ENCODE measurements at regions not wholly inside any gene's neighbourhood (a gene's known extent, or its start where the extent isn't known, plus 50 kb on each side); places are given as distances from the start of the nearest gene placed in this dataset.

GRCh38 chr3:17990390-17990789 is 248.0 kb upstream of the TBC1D5 start:
- ATAC-seq (ENCODE audit: low FRiP score in 2 of 2), result no peak
- Histone ChIP-seq H3K9me3 (no peaks in the 10 kb centered on the region), H3K27me3 (no peaks in the 10 kb centered on the region), H3K27ac (no peak overlapping the region), H3K36me3 (no peaks in the 10 kb centered on the region), H3K4me1 (no peaks in the 10 kb centered on the region), H3K4me3 (no peak overlapping the region)
- DNase-seq, result no peak
- TF ChIP-seq POLR2AphosphoS5 (IDR thresholded peaks at IDR 0.05) (no peak), POLR2A (IDR thresholded peaks at IDR 0.05) (no peak), CTCF (IDR thresholded peaks at IDR 0.05) (no peak), EP300 (IDR thresholded peaks at IDR 0.05) (no peak)
- WGBS, 2 donors, result 88 to 96% methylated on average over 1 of the region's 1 CpG

- ATAC-seq (ENCODE audit: low FRiP score in 2 of 2) (no peak), DNase-seq (no peak)
- Histone ChIP-seq H3K36me3 (no peaks in the 10 kb centered on the region), H3K4me3 (no peak overlapping the region), H3K27ac (no peak overlapping the region), H3K27me3 (no peaks in the 10 kb centered on the region), H3K4me1 (no peaks in the 10 kb centered on the region), H3K9me3 (no peaks in the 10 kb centered on the region)
- WGBS, 2 donors, result 54 to 59% methylated on average over 2 of the region's 2 CpGs
- no peak for TF ChIP-seq EP300 (IDR thresholded peaks at IDR 0.05)
- TF ChIP-seq CTCF (IDR thresholded peaks at IDR 0.05), result no peak
- TF ChIP-seq POLR2A (IDR thresholded peaks at IDR 0.05), result no peak
- no peak for TF ChIP-seq POLR2AphosphoS5 (IDR thresholded peaks at IDR 0.05)
Measured at GRCh38 chr3:17986348-17986816, 244.0 kb upstream of the TBC1D5 start.

- ATAC-seq (ENCODE audit: low FRiP score in 2 of 2) (no peak), DNase-seq (no peak)
- TF ChIP-seq POLR2A (IDR thresholded peaks at IDR 0.05), result no peak
- TF ChIP-seq EP300 (IDR thresholded peaks at IDR 0.05), result no peak
- no peak for TF ChIP-seq POLR2AphosphoS5 (IDR thresholded peaks at IDR 0.05)
- no peak for TF ChIP-seq CTCF (IDR thresholded peaks at IDR 0.05)
- WGBS, 2 donors, result 28 to 50% methylated on average over 2 of the region's 2 CpGs
- Histone ChIP-seq H3K27me3 (no peaks in the 10 kb centered on the region), H3K36me3 (no peaks in the 10 kb centered on the region), H3K27ac (no peak overlapping the region), H3K9me3 (no peaks in the 10 kb centered on the region), H3K4me1 (no peaks in the 10 kb centered on the region), H3K4me3 (no peak overlapping the region)
Measured at GRCh38 chr3:17985658-17986347, 243.4 kb upstream of the TBC1D5 start.

- 40 to 48% methylated on average over 3 of the region's 3 CpGs for WGBS, 2 donors
- Histone ChIP-seq H3K4me1 (no peaks in the 10 kb centered on the region), H3K27ac (no peak overlapping the region), H3K9me3 (no peaks in the 10 kb centered on the region), H3K4me3 (no peak overlapping the region), H3K36me3 (no peaks in the 10 kb centered on the region), H3K27me3 (no peaks in the 10 kb centered on the region)
- ATAC-seq (ENCODE audit: low FRiP score in 2 of 2) (no peak), DNase-seq (no peak)
- no peak for TF ChIP-seq CTCF (IDR thresholded peaks at IDR 0.05)
Measured at GRCh38 chr3:17983106-17983505, 240.7 kb upstream of the TBC1D5 start.

- Histone ChIP-seq H3K27ac (no peak overlapping the region), H3K36me3 (no peaks in the 10 kb centered on the region), H3K4me1 (no peaks in the 10 kb centered on the region), H3K4me3 (no peak overlapping the region), H3K27me3 (no peaks in the 10 kb centered on the region), H3K9me3 (no peaks in the 10 kb centered on the region)
- no peak for TF ChIP-seq CTCF (IDR thresholded peaks at IDR 0.05)
- TF ChIP-seq POLR2AphosphoS5 (IDR thresholded peaks at IDR 0.05), result no peak
- no peak for TF ChIP-seq POLR2A (IDR thresholded peaks at IDR 0.05)
- TF ChIP-seq EP300 (IDR thresholded peaks at IDR 0.05), result no peak
- no peak for ATAC-seq (ENCODE audit: low FRiP score in 2 of 2)
- no peak for DNase-seq
- 84 to 90% methylated on average over 3 of the region's 3 CpGs for WGBS, 2 donors
Measured at GRCh38 chr3:17982211-17982880, 239.9 kb upstream of the TBC1D5 start.
